G401 (cell line): ENCODE measurements at regions not wholly inside any gene's neighbourhood (a gene's known extent, or its start where the extent isn't known, plus 50 kb on each side); places are given as distances from the start of the nearest gene placed in this dataset.
A peak's percentile ranks its signal among the peaks of the same experiment; 100 is the strongest.

Experiments used
- DNase-seq: peaks from one replicate; pipeline ENCODE4 v3.0.0-alpha.2; 2015; ENCODE audit warnings: low spot score
- in situ Hi-C: cut with HindIII; loops from 2 replicates; pipeline ENCODE4 v1.10.0; 2016; ENCODE audit warnings: low sequenced_read_pairs, mixed read lengths

- in situ Hi-C loops: no loop called here
- DNase-seq: no peak
Observed at GRCh38 chrX:137483554-137483953, 82.4 kb upstream of the ZIC3 start.

- in situ Hi-C loops: no loop called here
- DNase-seq: no peak
Observed at GRCh38 chrX:137482136-137482535, 83.8 kb upstream of the ZIC3 start.

- DNase-seq: no peak
- in situ Hi-C loops: no loop called here
Observed at GRCh38 chrX:137479386-137479785, 86.5 kb upstream of the ZIC3 start.

GRCh38 chrX:137441711-137442110 lies 124.2 kb upstream of the ZIC3 start:
- no peak for DNase-seq
- in situ Hi-C loops: no loop called here

- in situ Hi-C loops: no loop called here
- DNase-seq: peak; percentile 55
Observed at GRCh38 chrX:137432609-137433008, 133.3 kb upstream of the ZIC3 start.

GRCh38 chrX:137431693-137432488 lies 134.0 kb upstream of the ZIC3 start:
- no peak for DNase-seq
- in situ Hi-C loops: no loop called here

GRCh38 chrX:137430984-137431475 lies 134.9 kb upstream of the ZIC3 start:
- in situ Hi-C loops: no loop called here
- DNase-seq: no peak

- no peak for DNase-seq
- in situ Hi-C loops: no loop called here
Observed at GRCh38 chrX:137430301-137430700, 135.6 kb upstream of the ZIC3 start.

- DNase-seq: no peak
- in situ Hi-C loops: no loop called here
Observed at GRCh38 chrX:137428766-137429591, 136.9 kb upstream of the ZIC3 start.

- in situ Hi-C loops: no loop called here
- no peak for DNase-seq
Observed at GRCh38 chrX:137428221-137428661, 137.7 kb upstream of the ZIC3 start.

- DNase-seq: no peak
- in situ Hi-C loops: no loop called here
Observed at GRCh38 chrX:137427816-137428215, 138.1 kb upstream of the ZIC3 start.

GRCh38 chrX:137427426-137427778 lies 138.5 kb upstream of the ZIC3 start:
- in situ Hi-C loops: no loop called here

GRCh38 chrX:137426695-137427425 lies 139.1 kb upstream of the ZIC3 start:
- in situ Hi-C loops: no loop called here
- DNase-seq: no peak

More at GRCh38 chrX:137427426-137427778, 138.5 kb upstream of the ZIC3 start:
- DNase-seq: no peak

GRCh38 chrX:137425986-137426385 lies 139.9 kb upstream of the ZIC3 start:
- in situ Hi-C loops: no loop called here
- DNase-seq: no peak

GRCh38 chrX:137425273-137425902 lies 140.5 kb upstream of the ZIC3 start:
- in situ Hi-C loops: no loop called here
- DNase-seq: no peak

GRCh38 chrX:137424679-137425078 lies 141.2 kb upstream of the ZIC3 start:
- DNase-seq: no peak
- in situ Hi-C loops: no loop called here

GRCh38 chrX:137423241-137423640 lies 142.7 kb upstream of the ZIC3 start:
- in situ Hi-C loops: no loop called here
- DNase-seq: no peak

GRCh38 chrX:137418086-137418485 lies 147.8 kb upstream of the ZIC3 start:
- DNase-seq: no peak

GRCh38 chrX:137413190-137413589 lies 152.7 kb upstream of the ZIC3 start:
- in situ Hi-C loops: no loop called here
- DNase-seq: no peak

More at GRCh38 chrX:137418086-137418485, 147.8 kb upstream of the ZIC3 start:
- in situ Hi-C loops: no loop called here
